DND-41 (cell line): ENCODE measurements at regions not wholly inside any gene's neighbourhood (a gene's known extent, or its start where the extent isn't known, plus 50 kb on each side); places are given as distances from the start of the nearest gene placed in this dataset.

Experiments
- ATAC-seq: fragments of 200-7000 bp; cut with Tn5 transposase; 3 replicates; pipeline ENCODE4 v1.9.1; 2021; ENCODE audit warnings: low read depth; ENCODE audit not compliant: insufficient read depth
- DNase-seq: peaks from one replicate; pipeline ENCODE4 v3.0.0-alpha.2; 2020
- H2AFZ ChIP-seq: 2 replicates; pipeline ENCODE4 v1.6.0; 2012; ENCODE audit warnings: low read depth, low read length
- H3K27ac ChIP-seq: 2 replicates; pipeline ENCODE4 v1.5.1; 2012; ENCODE audit warnings: low read length, inconsistent platforms
- H3K27me3 ChIP-seq: fragments of 200-600 bp; sonication (generic); 2 replicates; pipeline ENCODE4 v1.6.0; 2012; ENCODE audit warnings: low read length, mild to moderate bottlenecking, inconsistent platforms; ENCODE audit not compliant: insufficient read depth, poor library complexity
- H3K36me3 ChIP-seq: 2 replicates; pipeline ENCODE4 v1.5.1; 2012; ENCODE audit warnings: low read length, inconsistent platforms; ENCODE audit not compliant: insufficient read depth
- H3K4me1 ChIP-seq: 2 replicates; pipeline ENCODE4 v1.5.1; 2012; ENCODE audit warnings: mild to moderate bottlenecking, low read length; ENCODE audit not compliant: insufficient read depth
- H3K4me2 ChIP-seq: 2 replicates; pipeline ENCODE4 v1.6.0; 2012; ENCODE audit warnings: mild to moderate bottlenecking, moderate library complexity, low read length, inconsistent platforms; ENCODE audit not compliant: insufficient read depth
- H3K4me3 ChIP-seq, 2 experiments: fragments of 200-600 bp in 1 of 2; shearing (Covaris generic) in 1 of 2; 2 replicates each; pipeline ENCODE4 v1.5.1; 2012 to 2016; ENCODE audit warnings: inconsistent platforms in 2 of 2, low read length in 2 of 2, mild to moderate bottlenecking in 2 of 2, low read depth in 1 of 2, moderate library complexity in 1 of 2
- H3K79me2 ChIP-seq: 2 replicates; pipeline ENCODE4 v1.6.0; 2012; ENCODE audit warnings: low read length, inconsistent platforms; ENCODE audit not compliant: insufficient read depth
- H3K9ac ChIP-seq: 2 replicates; pipeline ENCODE4 v1.6.0; 2012; ENCODE audit warnings: low read depth, mild to moderate bottlenecking, inconsistent platforms, low read length, moderate library complexity
- H3K9me3 ChIP-seq: 2 replicates; pipeline ENCODE4 v1.5.1; 2012; ENCODE audit warnings: low read length, moderate library complexity, mild to moderate bottlenecking, inconsistent platforms; ENCODE audit not compliant: insufficient read depth, severe bottlenecking
- H4K20me1 ChIP-seq: 2 replicates; pipeline ENCODE4 v1.6.0; 2012; ENCODE audit warnings: low read length; ENCODE audit not compliant: insufficient read depth
- CTCF ChIP-seq: IDR thresholded peaks from 2 replicates; pipeline ENCODE4 v1.5.1; 2012; ENCODE audit warnings: borderline replicate concordance, low read length, moderate library complexity, mild to moderate bottlenecking; ENCODE audit not compliant: poor library complexity, severe bottlenecking; ENCODE audit errors: extremely low read depth
- EZH2 ChIP-seq: IDR thresholded peaks from 3 replicates; pipeline ENCODE4 v1.6.1; 2012; ENCODE audit warnings: borderline replicate concordance, low read depth, mild to moderate bottlenecking, moderate library complexity, low read length, inconsistent platforms; ENCODE audit not compliant: severe bottlenecking

DNA sequence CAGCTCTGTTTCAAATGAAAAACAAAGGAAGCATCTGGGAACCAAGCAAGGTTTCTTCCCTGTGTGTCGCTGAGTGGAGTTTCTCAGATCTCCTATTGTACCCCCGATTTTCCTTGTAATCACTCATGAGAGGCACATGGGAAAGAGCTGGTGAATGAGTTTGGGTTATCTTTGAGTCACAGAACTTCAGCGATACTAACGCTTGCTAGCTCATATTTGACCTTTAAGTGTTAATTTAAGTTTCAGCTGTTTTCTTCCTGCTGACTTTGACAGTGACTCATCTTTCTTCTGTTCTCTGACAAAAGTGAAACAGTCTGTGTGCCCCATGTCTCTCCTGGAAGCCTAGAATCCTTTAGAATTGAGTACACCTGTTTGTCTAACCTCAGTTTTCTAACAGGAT is 261.1 kb upstream of the RGS17 start:
- no peaks in the 10 kb centered on the region for H3K4me1 ChIP-seq
- DNase-seq (no peak), ATAC-seq (no peak)
- no peak overlapping the region for H3K4me2 ChIP-seq
- TF ChIP-seq EZH2 = no peak
- no peak for TF ChIP-seq CTCF
- H2AFZ ChIP-seq = no peak overlapping the region
- no peaks in the 10 kb centered on the region for H3K9me3 ChIP-seq
- H3K9ac ChIP-seq = no peak overlapping the region
- H3K27me3 ChIP-seq = no peaks in the 10 kb centered on the region
- H3K36me3 ChIP-seq = no peaks in the 10 kb centered on the region
- H3K79me2 ChIP-seq = no peaks in the 10 kb centered on the region
- H3K27ac ChIP-seq = no peak overlapping the region
- no peak overlapping the region for H3K4me3 ChIP-seq
- no peaks in the 10 kb centered on the region for H4K20me1 ChIP-seq

DNA sequence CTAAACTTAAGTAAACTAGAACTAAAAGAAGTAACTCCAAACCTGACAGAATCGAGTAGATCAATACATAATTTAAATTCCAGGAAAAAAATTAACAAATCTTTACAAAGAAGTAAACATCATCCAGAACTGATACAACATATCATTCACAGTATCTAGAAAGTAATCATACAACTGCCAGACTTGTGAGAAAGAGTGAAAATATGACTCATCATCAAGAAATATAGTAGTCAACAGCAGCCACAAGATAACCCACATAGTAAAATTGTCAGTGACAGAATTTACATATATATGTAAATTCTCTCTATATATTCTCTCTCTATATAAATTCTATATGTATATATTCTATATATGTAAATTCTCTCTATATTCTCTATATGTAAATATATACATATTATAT is 242.8 kb upstream of the RGS17 start:
- Histone ChIP-seq H3K4me3 (no peak overlapping the region), H3K9ac (no peak overlapping the region), H3K79me2 (no peaks in the 10 kb centered on the region), H4K20me1 (no peaks in the 10 kb centered on the region), H3K9me3 (no peaks in the 10 kb centered on the region), H3K4me1 (no peaks in the 10 kb centered on the region), H3K27ac (no peak overlapping the region), H2AFZ (no peak overlapping the region), H3K36me3 (no peaks in the 10 kb centered on the region), H3K27me3 (no peaks in the 10 kb centered on the region), H3K4me2 (no peak overlapping the region)
- ATAC-seq (no peak), DNase-seq (no peak)
- TF ChIP-seq EZH2 (no peak), CTCF (no peak)

GRCh38 chr6:153368131-153368530 is 237.0 kb upstream of the RGS17 start:
- no peaks in the 10 kb centered on the region for H3K36me3 ChIP-seq
- no peaks in the 10 kb centered on the region for H3K9me3 ChIP-seq
- no peak overlapping the region for H3K27ac ChIP-seq
- no peak for DNase-seq
- H2AFZ ChIP-seq = no peak overlapping the region
- ATAC-seq = no peak
- no peak overlapping the region for H3K4me2 ChIP-seq
- no peak overlapping the region for H3K4me3 ChIP-seq
- no peaks in the 10 kb centered on the region for H3K4me1 ChIP-seq
- H3K79me2 ChIP-seq = no peaks in the 10 kb centered on the region
- H3K9ac ChIP-seq = no peak overlapping the region
- H4K20me1 ChIP-seq = no peaks in the 10 kb centered on the region
- H3K27me3 ChIP-seq = no peaks in the 10 kb centered on the region
- TF ChIP-seq CTCF = no peak
- TF ChIP-seq EZH2 = no peak

DNA sequence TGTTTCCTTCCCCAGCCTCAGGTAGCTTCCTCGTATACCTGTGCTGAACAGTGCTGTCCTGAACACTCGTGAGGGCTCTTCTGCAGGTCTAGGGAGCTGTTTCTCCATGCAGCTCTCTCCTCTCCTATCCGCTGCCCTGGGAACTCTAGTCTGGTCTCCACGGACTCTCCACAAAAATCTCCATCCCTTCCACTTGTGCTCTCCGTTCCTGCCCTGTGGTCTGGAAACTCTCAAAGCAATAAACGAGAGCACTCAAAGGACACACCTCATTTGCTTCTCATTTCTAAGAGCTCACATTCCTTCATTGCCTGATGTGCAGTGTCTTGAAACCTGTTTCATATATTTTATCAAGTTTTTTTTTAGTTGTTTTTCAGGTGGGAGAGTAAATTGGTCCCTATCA is 235.9 kb upstream of the RGS17 start:
- Histone ChIP-seq H3K9ac (no peak overlapping the region), H3K9me3 (no peaks in the 10 kb centered on the region), H3K4me2 (no peak overlapping the region), H3K79me2 (no peaks in the 10 kb centered on the region), H3K27ac (no peak overlapping the region), H3K4me3 (no peak overlapping the region), H4K20me1 (no peaks in the 10 kb centered on the region), H3K4me1 (no peaks in the 10 kb centered on the region), H3K36me3 (no peaks in the 10 kb centered on the region), H2AFZ (no peak overlapping the region), H3K27me3 (peaks cover 4% of the 10 kb centered on the region)
- DNase-seq (no peak), ATAC-seq (no peak)
- TF ChIP-seq CTCF = no peak
- TF ChIP-seq EZH2 = no peak
